ENCODE measurements at regions not wholly inside any gene's neighbourhood (a gene's known extent, or its start where the extent isn't known, plus 50 kb on each side); places are given as distances from the start of the nearest gene placed in this dataset.

DNA sequence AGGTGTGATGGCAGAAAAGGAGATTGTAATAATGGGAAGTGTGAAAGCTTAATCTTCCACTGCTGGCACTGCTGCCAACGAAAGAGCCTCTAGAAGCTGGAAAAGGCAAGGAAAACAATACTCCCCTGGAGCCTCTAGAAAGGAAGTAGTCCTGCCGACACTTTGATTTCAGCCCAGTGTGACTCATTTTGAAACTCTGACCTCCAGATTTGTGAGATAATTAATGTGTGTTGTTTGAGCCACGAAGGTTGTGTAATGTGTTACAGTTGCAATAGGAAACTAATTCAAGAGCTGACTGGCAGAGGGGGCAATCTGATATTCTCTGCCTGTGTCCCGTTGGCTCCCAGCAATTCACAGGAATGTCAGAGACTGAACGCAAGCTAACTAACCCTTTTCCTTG lies 219.2 kb upstream of the UBE2E3 start:
- FAIRE-seq, result peak; percentile 17
- Histone ChIP-seq H3K36me3 (ENCODE audit: insufficient read depth, low read length) (no peaks in the 10 kb centered on the region), H2AFZ (ENCODE audit: low read depth, low read length) (peak overlapping the region; percentile 5), H3K27ac (ENCODE audit: low read depth, low read length) (no peak overlapping the region), H3K9me3 (ENCODE audit: insufficient read depth, low read depth, low read length) (no peaks in the 10 kb centered on the region), H4K20me1 (ENCODE audit: insufficient read depth, low read length) (no peaks in the 10 kb centered on the region), H3K79me2 (ENCODE audit: insufficient read depth, low read length) (no peaks in the 10 kb centered on the region), H3K9ac (ENCODE audit: low read length) (no peak overlapping the region), H3K4me2 (ENCODE audit: low read length) (peak overlapping the region; percentile 1), H3K4me3 (ENCODE audit: insufficient read depth, low read depth, low read length) (no peak overlapping the region), H3K4me1 (ENCODE audit: insufficient read depth, low read length) (peaks cover 4% of the 10 kb centered on the region), H3K27me3 (ENCODE audit: insufficient read depth, low read length) (no peaks in the 10 kb centered on the region)
- Mint-ChIP-seq H3K27ac (ENCODE audit: unreplicated experiment) (peak overlapping the region; percentile 43), H3K9me3 (ENCODE audit: unreplicated experiment) (no peaks in the 10 kb centered on the region), H3K4me1 (ENCODE audit: low read depth, unreplicated experiment) (peaks cover 6% of the 10 kb centered on the region), H3K27me3 (ENCODE audit: low read depth, unreplicated experiment) (no peaks in the 10 kb centered on the region), H3K36me3 (ENCODE audit: low read depth, unreplicated experiment) (no peaks in the 10 kb centered on the region), H3K4me3 (ENCODE audit: unreplicated experiment) (no peak overlapping the region)
- peak; percentile 81 for DNase-seq (ENCODE audit: low read depth)
- TF ChIP-seq, protein P1, sequence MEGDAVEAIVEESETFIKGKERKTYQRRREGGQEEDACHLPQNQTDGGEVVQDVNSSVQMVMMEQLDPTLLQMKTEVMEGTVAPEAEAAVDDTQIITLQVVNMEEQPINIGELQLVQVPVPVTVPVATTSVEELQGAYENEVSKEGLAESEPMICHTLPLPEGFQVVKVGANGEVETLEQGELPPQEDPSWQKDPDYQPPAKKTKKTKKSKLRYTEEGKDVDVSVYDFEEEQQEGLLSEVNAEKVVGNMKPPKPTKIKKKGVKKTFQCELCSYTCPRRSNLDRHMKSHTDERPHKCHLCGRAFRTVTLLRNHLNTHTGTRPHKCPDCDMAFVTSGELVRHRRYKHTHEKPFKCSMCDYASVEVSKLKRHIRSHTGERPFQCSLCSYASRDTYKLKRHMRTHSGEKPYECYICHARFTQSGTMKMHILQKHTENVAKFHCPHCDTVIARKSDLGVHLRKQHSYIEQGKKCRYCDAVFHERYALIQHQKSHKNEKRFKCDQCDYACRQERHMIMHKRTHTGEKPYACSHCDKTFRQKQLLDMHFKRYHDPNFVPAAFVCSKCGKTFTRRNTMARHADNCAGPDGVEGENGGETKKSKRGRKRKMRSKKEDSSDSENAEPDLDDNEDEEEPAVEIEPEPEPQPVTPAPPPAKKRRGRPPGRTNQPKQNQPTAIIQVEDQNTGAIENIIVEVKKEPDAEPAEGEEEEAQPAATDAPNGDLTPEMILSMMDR (IDR thresholded peaks at IDR 0.05; ENCODE audit: insufficient read depth, low read depth, low read length), result no peak
- no peak for TF ChIP-seq EZH2 (IDR thresholded peaks at IDR 0.05; ENCODE audit: insufficient read depth, low read length)

DNA sequence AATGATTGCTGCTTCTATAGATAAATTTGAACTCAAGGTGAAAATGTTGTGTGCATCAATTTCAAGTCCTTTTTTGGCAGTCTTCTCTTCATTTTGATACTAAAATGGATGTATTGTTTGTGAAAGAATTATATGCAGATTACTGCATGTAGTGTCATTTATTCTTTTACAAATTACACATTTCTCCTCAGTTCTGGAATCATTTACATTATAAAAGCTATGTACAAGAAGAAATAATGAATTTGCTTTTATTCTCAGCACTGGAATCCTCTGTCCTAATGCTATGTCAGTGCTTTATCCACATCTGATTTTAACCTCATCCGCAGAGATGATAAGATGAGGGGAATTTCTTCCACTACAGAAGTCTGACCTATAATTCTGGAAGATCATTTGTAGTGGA lies 220.8 kb upstream of the UBE2E3 start:
- Mint-ChIP-seq H3K27me3 (ENCODE audit: low read depth, unreplicated experiment) (no peaks in the 10 kb centered on the region), H3K4me3 (ENCODE audit: unreplicated experiment) (no peak overlapping the region), H3K27ac (ENCODE audit: unreplicated experiment) (no peak overlapping the region), H3K9me3 (ENCODE audit: unreplicated experiment) (no peaks in the 10 kb centered on the region), H3K4me1 (ENCODE audit: low read depth, unreplicated experiment) (peaks cover 6% of the 10 kb centered on the region), H3K36me3 (ENCODE audit: low read depth, unreplicated experiment) (no peaks in the 10 kb centered on the region)
- no peak for DNase-seq (ENCODE audit: low read depth)
- Histone ChIP-seq H3K4me2 (ENCODE audit: low read length) (no peak overlapping the region), H3K9me3 (ENCODE audit: insufficient read depth, low read depth, low read length) (no peaks in the 10 kb centered on the region), H2AFZ (ENCODE audit: low read depth, low read length) (no peak overlapping the region), H3K36me3 (ENCODE audit: insufficient read depth, low read length) (no peaks in the 10 kb centered on the region), H3K79me2 (ENCODE audit: insufficient read depth, low read length) (no peaks in the 10 kb centered on the region), H3K27me3 (ENCODE audit: insufficient read depth, low read length) (no peaks in the 10 kb centered on the region), H3K4me1 (ENCODE audit: insufficient read depth, low read length) (peaks cover 4% of the 10 kb centered on the region), H3K9ac (ENCODE audit: low read length) (no peak overlapping the region), H3K4me3 (ENCODE audit: insufficient read depth, low read depth, low read length) (no peak overlapping the region), H3K27ac (ENCODE audit: low read depth, low read length) (no peak overlapping the region), H4K20me1 (ENCODE audit: insufficient read depth, low read length) (no peaks in the 10 kb centered on the region)
- TF ChIP-seq, protein P1 (IDR thresholded peaks at IDR 0.05; ENCODE audit: insufficient read depth, low read depth, low read length), result no peak
- no peak for TF ChIP-seq EZH2 (IDR thresholded peaks at IDR 0.05; ENCODE audit: insufficient read depth, low read length)
- peak; percentile 17 for FAIRE-seq

DNA sequence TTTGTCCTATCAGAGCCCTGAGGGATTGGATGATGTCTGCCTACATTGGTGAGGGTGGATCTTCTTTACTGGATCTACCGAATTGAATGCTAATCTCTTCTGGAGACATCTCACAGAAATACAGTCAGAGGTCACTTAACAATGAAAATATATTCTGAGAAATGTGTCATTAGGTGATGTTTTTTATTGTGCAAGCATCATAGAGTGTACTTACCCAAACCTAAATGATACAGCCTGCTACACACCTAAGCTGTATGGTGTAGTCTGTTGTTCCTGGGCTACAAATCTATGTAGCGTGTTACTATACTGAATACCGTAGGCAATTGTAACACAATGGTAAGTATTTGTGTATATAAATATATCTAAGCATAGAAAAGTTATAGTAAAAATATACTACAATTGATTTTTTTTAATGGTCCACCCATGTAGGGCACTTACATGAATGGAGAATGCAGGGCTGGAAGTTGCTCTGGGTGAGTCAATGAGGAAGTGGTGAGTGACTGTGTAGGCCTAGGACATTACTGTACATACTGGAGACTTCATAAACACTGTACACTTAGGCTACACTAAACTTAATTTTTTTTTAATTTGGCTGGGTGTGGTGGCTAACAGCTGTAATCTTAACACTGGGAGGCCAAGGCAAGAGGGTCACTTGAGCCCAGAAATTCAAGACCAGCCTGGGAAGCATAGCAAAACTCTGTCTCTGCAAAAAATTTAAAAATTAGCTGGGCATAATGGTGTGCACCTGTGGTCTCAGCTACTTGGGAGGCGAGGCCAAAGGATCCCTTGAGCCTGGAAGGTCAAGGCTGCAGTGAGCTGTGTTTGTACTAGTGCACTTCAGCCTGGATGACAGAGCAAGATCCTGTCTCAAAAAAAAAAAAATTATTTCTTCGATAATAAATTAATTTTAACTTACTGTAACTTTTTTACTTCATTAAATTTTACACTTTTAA lies 226.3 kb upstream of the UBE2E3 start:
- Mint-ChIP-seq H3K36me3 (ENCODE audit: low read depth, unreplicated experiment) (no peaks in the 10 kb centered on the region), H3K4me1 (ENCODE audit: low read depth, unreplicated experiment) (peaks cover 4% of the 10 kb centered on the region), H3K9me3 (ENCODE audit: unreplicated experiment) (no peaks in the 10 kb centered on the region), H3K27ac (ENCODE audit: unreplicated experiment) (no peak overlapping the region), H3K27me3 (ENCODE audit: low read depth, unreplicated experiment) (no peaks in the 10 kb centered on the region), H3K4me3 (ENCODE audit: unreplicated experiment) (no peak overlapping the region)
- no peak overlapping the region for H3K27ac ChIP-seq (ENCODE audit: low read depth, low read length)
- H3K36me3 ChIP-seq (ENCODE audit: insufficient read depth, low read length), result no peaks in the 10 kb centered on the region
- no peaks in the 10 kb centered on the region for H3K79me2 ChIP-seq (ENCODE audit: insufficient read depth, low read length)
- H3K4me1 ChIP-seq (ENCODE audit: insufficient read depth, low read length), result no peaks in the 10 kb centered on the region
- H3K9ac ChIP-seq (ENCODE audit: low read length), result no peak overlapping the region
- H2AFZ ChIP-seq (ENCODE audit: low read depth, low read length), result no peak overlapping the region
- FAIRE-seq, result no peak
- H4K20me1 ChIP-seq (ENCODE audit: insufficient read depth, low read length), result no peaks in the 10 kb centered on the region
- TF ChIP-seq EZH2 (IDR thresholded peaks at IDR 0.05; ENCODE audit: insufficient read depth, low read length), result no peak
- TF ChIP-seq, protein P1 (IDR thresholded peaks at IDR 0.05; ENCODE audit: insufficient read depth, low read depth, low read length), result no peak
- H3K9me3 ChIP-seq (ENCODE audit: insufficient read depth, low read depth, low read length), result no peaks in the 10 kb centered on the region
- H3K27me3 ChIP-seq (ENCODE audit: insufficient read depth, low read length), result no peaks in the 10 kb centered on the region
- DNase-seq (ENCODE audit: low read depth), result peak; percentile 51
- H3K4me3 ChIP-seq (ENCODE audit: insufficient read depth, low read depth, low read length), result no peak overlapping the region
- no peak overlapping the region for H3K4me2 ChIP-seq (ENCODE audit: low read length)

Data from astrocyte (in vitro differentiated cells and primary cell).